Keratinocyte (primary cell): ENCODE measurements at regions not wholly inside any gene's neighbourhood (a gene's known extent, or its start where the extent isn't known, plus 50 kb on each side); places are given as distances from the start of the nearest gene placed in this dataset.

Source experiments
- DNase-seq: peaks from one replicate; pipeline ENCODE4 v3.0.0-alpha.2; 2011; ENCODE audit warnings: low read depth, missing footprints, low spot score
- FAIRE-seq: peaks from 2 replicates; lab custom pipeline; 2011; peaks lifted over from hg19 to GRCh38; lab: Jason Lieb, UNC
- H2AFZ ChIP-seq: 2 replicates; pipeline ENCODE4 v1.6.0; 2012; ENCODE audit warnings: low read length, control low read depth, inconsistent platforms; ENCODE audit not compliant: control insufficient read depth
- H3K27ac ChIP-seq: 2 replicates; pipeline ENCODE4 v1.5.1; 2011; ENCODE audit warnings: low read length; ENCODE audit not compliant: control insufficient read depth, insufficient read depth
- H3K27me3 ChIP-seq: 3 replicates; pipeline ENCODE4 v1.6.0; 2011; ENCODE audit warnings: low read length; ENCODE audit not compliant: control insufficient read depth, insufficient read depth; ENCODE audit errors: extremely low read depth
- H3K36me3 ChIP-seq, 2 experiments: 2 replicates in 1 of 2; 3 replicates in 1 of 2; pipeline ENCODE4 v1.5.1; 2011; ENCODE audit warnings: low read length in 2 of 2, mild to moderate bottlenecking in 1 of 2; ENCODE audit not compliant: control insufficient read depth in 2 of 2, insufficient read depth in 2 of 2; ENCODE audit errors: extremely low read depth in 1 of 2
- H3K4me1 ChIP-seq: 3 replicates; pipeline ENCODE4 v1.5.1; 2011; ENCODE audit warnings: low read length; ENCODE audit not compliant: control insufficient read depth, insufficient read depth; ENCODE audit errors: extremely low read depth
- H3K4me2 ChIP-seq: 3 replicates; pipeline ENCODE4 v1.6.0; 2011; ENCODE audit warnings: low read depth, low read length; ENCODE audit not compliant: control insufficient read depth, insufficient read depth; ENCODE audit errors: extremely low read depth
- H3K4me3 ChIP-seq, 3 experiments: fragments of 200-600 bp in 1 of 3; sonication (generic) in 1 of 3; 2 replicates in 2 of 3; 3 replicates in 1 of 3; pipeline ENCODE4 v1.5.1; 2011 to 2016; ENCODE audit warnings: low read length in 3 of 3, mild to moderate bottlenecking in 3 of 3, control low read depth in 2 of 3, inconsistent platforms in 1 of 3, low read depth in 1 of 3, mixed read lengths in 1 of 3, mixed run types in 1 of 3, moderate library complexity in 1 of 3; ENCODE audit not compliant: control insufficient read depth in 2 of 3, insufficient read depth in 2 of 3; ENCODE audit errors: extremely low read depth in 1 of 3
- H3K79me2 ChIP-seq: 2 replicates; pipeline ENCODE4 v1.6.0; 2012; ENCODE audit warnings: low read length; ENCODE audit not compliant: control insufficient read depth, insufficient read depth
- H3K9ac ChIP-seq: 3 replicates; pipeline ENCODE4 v1.6.0; 2011; ENCODE audit warnings: low read length; ENCODE audit not compliant: control insufficient read depth, insufficient read depth; ENCODE audit errors: extremely low read depth
- H3K9me1 ChIP-seq: 3 replicates; pipeline ENCODE4 v1.6.0; 2011; ENCODE audit warnings: low read length; ENCODE audit not compliant: control insufficient read depth, insufficient read depth; ENCODE audit errors: extremely low read depth
- H3K9me3 ChIP-seq: 2 replicates; pipeline ENCODE4 v1.5.1; 2012; ENCODE audit warnings: low read depth, low read length; ENCODE audit not compliant: control insufficient read depth
- H4K20me1 ChIP-seq: 3 replicates; pipeline ENCODE4 v1.6.0; 2011; ENCODE audit warnings: low read length; ENCODE audit not compliant: control insufficient read depth, insufficient read depth; ENCODE audit errors: extremely low read depth
- CTCF ChIP-seq, 3 experiments: IDR thresholded peaks in 1 of 3; conservative IDR thresholded peaks in 1 of 3; optimal IDR thresholded peaks in 1 of 3; 2 replicates in 2 of 3; 3 replicates in 1 of 3; pipeline versions ENCODE3 to v1.5.1; 2011; ENCODE audit warnings: low read length in 3 of 3, mild to moderate bottlenecking in 3 of 3, moderate library complexity in 2 of 3, control low read depth in 1 of 3, inconsistent platforms in 1 of 3; ENCODE audit not compliant: insufficient read depth in 2 of 3; ENCODE audit errors: extremely low read depth in 1 of 3
- EZH2 ChIP-seq: IDR thresholded peaks from one replicate; pipeline ENCODE4 v1.6.1; 2012; ENCODE audit warnings: inconsistent platforms, mild to moderate bottlenecking, low read length, moderate library complexity
- dilution Hi-C: fragments of 300-500 bp; cut with MboI; formaldehyde crosslinking; loops from one replicate; pipeline ENCODE4 v1.7.0; 2020; ENCODE audit warnings: low sequenced_read_pairs; ENCODE audit not compliant: extremely low pct_ligation_motif_present

- no peak overlapping the region for H3K4me2 ChIP-seq
- FAIRE-seq, result no peak
Measured at GRCh38 chr7:80002865-80003264, 131.8 kb upstream of the GNAI1 start.

GRCh38 chr7:79998363-79998762, 136.3 kb upstream of the GNAI1 start:
- Histone ChIP-seq H3K9ac (no peak overlapping the region), H4K20me1 (no peaks in the 10 kb centered on the region), H2AFZ (no peak overlapping the region), H3K9me1 (no peaks in the 10 kb centered on the region), H3K4me1 (no peaks in the 10 kb centered on the region), H3K36me3 (no peaks in the 10 kb centered on the region), H3K4me2 (no peak overlapping the region), H3K27me3 (no peaks in the 10 kb centered on the region), H3K9me3 (no peaks in the 10 kb centered on the region), H3K4me3 (no peak overlapping the region), H3K27ac (no peak overlapping the region), H3K79me2 (no peaks in the 10 kb centered on the region)
- dilution Hi-C loops, result no loop called here
- FAIRE-seq (no peak), DNase-seq (no peak)
- TF ChIP-seq EZH2 (no peak), CTCF (optimal IDR thresholded peaks at IDR 0.05 in 1 of 3, IDR thresholded peaks at IDR 0.05 in 1 of 3, conservative IDR thresholded peaks at IDR 0.05 in 1 of 3; ENCODE audit: extremely low read depth in 1 of 3, insufficient read depth in 2 of 3, low read length in 3 of 3) (no peak)

More at GRCh38 chr7:80002865-80003264, 131.8 kb upstream of the GNAI1 start:
- Histone ChIP-seq H3K36me3 (no peaks in the 10 kb centered on the region), H3K79me2 (no peaks in the 10 kb centered on the region), H3K27ac (no peak overlapping the region), H2AFZ (no peak overlapping the region), H4K20me1 (no peaks in the 10 kb centered on the region), H3K9ac (no peak overlapping the region), H3K9me3 (no peaks in the 10 kb centered on the region), H3K4me1 (no peaks in the 10 kb centered on the region), H3K27me3 (no peaks in the 10 kb centered on the region), H3K4me3 (no peak overlapping the region), H3K9me1 (no peaks in the 10 kb centered on the region)
- dilution Hi-C loops, result no loop called here
- DNase-seq, result no peak
- TF ChIP-seq EZH2 (no peak), CTCF (optimal IDR thresholded peaks at IDR 0.05 in 1 of 3, IDR thresholded peaks at IDR 0.05 in 1 of 3, conservative IDR thresholded peaks at IDR 0.05 in 1 of 3; ENCODE audit: extremely low read depth in 1 of 3, insufficient read depth in 2 of 3, low read length in 3 of 3) (no peak)
